Breast epithelium (tissue), 4 donors: ENCODE measurements at regions not wholly inside any gene's neighbourhood (a gene's known extent, or its start where the extent isn't known, plus 50 kb on each side); places are given as distances from the start of the nearest gene placed in this dataset.
A peak's percentile ranks its signal among the peaks of the same experiment; 100 is the strongest.

Source experiments
- DNase-seq, 2 donors: peaks; one replicate each; pipeline ENCODE4 v3.0.0-alpha.2; 2019; ENCODE audit warnings: low spot score in 2 of 2
- H3K27ac ChIP-seq, 2 donors: fragments of 200-600 bp; sonication (generic) in 1 of 2; one replicate each; pipeline ENCODE4 v1.5.1; 2016 to 2019; ENCODE audit warnings: mild to moderate bottlenecking in 1 of 2
- H3K27me3 ChIP-seq, 2 donors: fragments of 200-600 bp; sonication (generic) in 1 of 2; one replicate each; pipeline versions ENCODE4 v1.5.1 to v1.6.0; 2017 to 2019; ENCODE audit warnings: control low read depth in 1 of 2, mild to moderate bottlenecking in 1 of 2
- H3K36me3 ChIP-seq: fragments of 200-600 bp; one replicate; pipeline ENCODE4 v1.5.1; 2019
- H3K4me1 ChIP-seq, 2 donors: fragments of 200-600 bp; sonication (generic); one replicate each; pipeline ENCODE4 v1.5.1; 2016 to 2019; ENCODE audit warnings: control low read depth in 1 of 2
- H3K4me3 ChIP-seq, 3 donors: fragments of 200-600 bp; sonication (generic); 1 replicate in 2 of 3; 2 replicates in 1 of 3; pipeline ENCODE4 v1.5.1; 2016 to 2019; ENCODE audit warnings: mild to moderate bottlenecking in 3 of 3, moderate library complexity in 2 of 3
- H3K9me3 ChIP-seq, 2 donors: fragments of 200-600 bp; sonication (generic) in 1 of 2; one replicate each; pipeline ENCODE4 v1.5.1; 2016 to 2019; ENCODE audit warnings: control low read depth in 1 of 2
- POLR2A ChIP-seq: fragments of 450-650 bp; IDR thresholded peaks from one replicate; pipeline ENCODE4 v1.6.1; 2016; ENCODE audit warnings: antibody characterized with exemption, mild to moderate bottlenecking, moderate library complexity
- POLR2AphosphoS5 ChIP-seq, 3 donors: sonication (generic); formaldehyde crosslinking; IDR thresholded peaks; one replicate each; pipeline ENCODE4 v1.6.1; 2017; ENCODE audit warnings: antibody characterized with exemption in 3 of 3
- intact Hi-C: fragments of 100-400 bp; cut with DNase I; formaldehyde crosslinking; loops from one replicate; pipeline ENCODE4 v1.15.1; 2023; ENCODE audit warnings: low total_unique reads
- TF ChIP-seq, protein P1 (sequence below), 3 donors: fragments of 450-650 bp; IDR thresholded peaks; one replicate each; pipeline ENCODE4 v1.5.1; 2016 to 2017; ENCODE audit warnings: antibody characterized with exemption in 3 of 3, mild to moderate bottlenecking in 3 of 3, moderate library complexity in 3 of 3

DNA sequence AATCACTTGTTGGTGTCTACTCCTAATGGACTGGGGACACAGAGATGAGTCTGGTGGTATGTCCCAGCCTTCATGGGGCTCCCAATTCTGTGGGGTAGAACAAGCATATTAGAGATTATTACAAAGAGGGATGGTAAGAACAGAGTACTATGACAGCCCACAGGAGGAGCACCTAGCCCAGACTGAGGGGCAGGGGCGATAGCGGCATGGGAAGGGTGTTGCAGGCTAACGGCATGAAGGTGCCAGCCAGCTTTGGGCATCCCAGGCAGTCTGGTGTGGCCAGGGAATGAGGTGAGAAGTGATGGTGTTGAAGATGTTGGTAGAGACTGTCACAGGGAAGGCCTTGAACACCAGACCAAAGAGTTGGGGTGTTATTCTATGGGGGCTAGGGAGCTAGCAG, 280.0 kb downstream of the RPS24 start:
- Histone ChIP-seq H3K4me1 (peaks cover 0 to 3% of the 10 kb centered on the region in 2 donors), H3K27me3 (no peaks in the 10 kb centered on the region), H3K9me3 (no peaks in the 10 kb centered on the region), H3K36me3 (no peaks in the 10 kb centered on the region), H3K27ac (no peak overlapping the region), H3K4me3 (no peak overlapping the region)
- TF ChIP-seq POLR2AphosphoS5 (IDR thresholded peaks at IDR 0.05) (no peak), POLR2A (no peak)
- TF ChIP-seq, protein P1, sequence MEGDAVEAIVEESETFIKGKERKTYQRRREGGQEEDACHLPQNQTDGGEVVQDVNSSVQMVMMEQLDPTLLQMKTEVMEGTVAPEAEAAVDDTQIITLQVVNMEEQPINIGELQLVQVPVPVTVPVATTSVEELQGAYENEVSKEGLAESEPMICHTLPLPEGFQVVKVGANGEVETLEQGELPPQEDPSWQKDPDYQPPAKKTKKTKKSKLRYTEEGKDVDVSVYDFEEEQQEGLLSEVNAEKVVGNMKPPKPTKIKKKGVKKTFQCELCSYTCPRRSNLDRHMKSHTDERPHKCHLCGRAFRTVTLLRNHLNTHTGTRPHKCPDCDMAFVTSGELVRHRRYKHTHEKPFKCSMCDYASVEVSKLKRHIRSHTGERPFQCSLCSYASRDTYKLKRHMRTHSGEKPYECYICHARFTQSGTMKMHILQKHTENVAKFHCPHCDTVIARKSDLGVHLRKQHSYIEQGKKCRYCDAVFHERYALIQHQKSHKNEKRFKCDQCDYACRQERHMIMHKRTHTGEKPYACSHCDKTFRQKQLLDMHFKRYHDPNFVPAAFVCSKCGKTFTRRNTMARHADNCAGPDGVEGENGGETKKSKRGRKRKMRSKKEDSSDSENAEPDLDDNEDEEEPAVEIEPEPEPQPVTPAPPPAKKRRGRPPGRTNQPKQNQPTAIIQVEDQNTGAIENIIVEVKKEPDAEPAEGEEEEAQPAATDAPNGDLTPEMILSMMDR (IDR thresholded peaks at IDR 0.05): no peak
- intact Hi-C loops: no loop called here
- no peak for DNase-seq

DNA sequence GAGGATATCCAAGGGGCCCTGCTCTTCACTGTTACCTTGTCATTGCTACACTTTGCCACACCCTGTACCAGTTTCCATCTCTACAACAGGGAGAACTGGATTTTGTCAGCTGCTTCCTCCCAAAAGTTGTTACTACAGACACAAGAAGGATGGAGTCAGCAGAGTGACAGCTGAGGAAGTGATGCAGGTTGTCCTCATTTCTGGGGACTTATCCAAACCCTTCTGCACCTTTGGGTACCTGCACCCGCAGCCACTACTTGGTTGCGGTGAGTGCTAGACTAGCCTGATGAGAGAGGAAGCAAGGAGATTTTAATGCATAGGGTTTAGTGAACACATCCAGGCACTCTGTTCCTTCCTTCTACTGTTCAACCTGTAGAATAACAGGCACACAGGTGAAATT, 281.0 kb downstream of the RPS24 start:
- H3K4me3 ChIP-seq: no peak overlapping the region
- no peaks in the 10 kb centered on the region for H3K27me3 ChIP-seq
- no peak overlapping the region for H3K27ac ChIP-seq
- no peak for DNase-seq
- peaks cover 0 to 3% of the 10 kb centered on the region in 2 donors for H3K4me1 ChIP-seq
- H3K36me3 ChIP-seq: no peaks in the 10 kb centered on the region
- TF ChIP-seq POLR2AphosphoS5 (IDR thresholded peaks at IDR 0.05): no peak
- TF ChIP-seq, protein P1 (IDR thresholded peaks at IDR 0.05): no peak
- TF ChIP-seq POLR2A: no peak
- H3K9me3 ChIP-seq: no peaks in the 10 kb centered on the region
- intact Hi-C loops: no loop called here

DNA sequence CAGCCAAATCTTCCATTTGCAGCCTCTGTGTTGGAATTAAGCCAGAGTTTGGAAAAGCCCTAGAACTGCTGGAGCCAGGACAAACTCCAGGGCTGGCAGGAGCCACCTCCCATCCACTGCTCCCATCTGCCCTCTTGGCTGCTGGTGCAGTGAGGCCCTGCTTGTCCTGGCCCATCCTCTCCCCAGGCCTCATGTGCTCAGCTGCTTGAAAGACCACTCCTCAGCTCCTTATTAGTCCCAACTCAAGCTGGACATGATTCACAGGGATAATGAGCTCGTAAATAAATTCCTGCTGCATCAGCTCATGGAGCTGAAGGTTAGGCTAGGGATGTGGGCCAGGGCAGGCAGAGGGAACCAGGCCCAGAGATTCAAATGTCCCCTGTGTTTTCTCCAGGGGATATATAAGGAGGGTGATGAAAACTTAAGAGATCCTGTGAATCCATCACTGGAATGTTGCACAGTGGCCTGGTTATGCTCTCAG, 282.8 kb downstream of the RPS24 start:
- H3K27me3 ChIP-seq: no peaks in the 10 kb centered on the region
- intact Hi-C loops: no loop called here
- no peaks in the 10 kb centered on the region for H3K9me3 ChIP-seq
- H3K27ac ChIP-seq: peak overlapping the region in 1 of 2 donors; percentile 7
- H3K36me3 ChIP-seq: no peaks in the 10 kb centered on the region
- H3K4me1 ChIP-seq: peaks cover 0 to 3% of the 10 kb centered on the region in 2 donors
- DNase-seq: peak in 1 of 2 donors; percentile 12
- H3K4me3 ChIP-seq: no peak overlapping the region
- TF ChIP-seq, protein P1 (IDR thresholded peaks at IDR 0.05): no peak
- no peak for TF ChIP-seq POLR2AphosphoS5 (IDR thresholded peaks at IDR 0.05)
- TF ChIP-seq POLR2A: no peak

DNA sequence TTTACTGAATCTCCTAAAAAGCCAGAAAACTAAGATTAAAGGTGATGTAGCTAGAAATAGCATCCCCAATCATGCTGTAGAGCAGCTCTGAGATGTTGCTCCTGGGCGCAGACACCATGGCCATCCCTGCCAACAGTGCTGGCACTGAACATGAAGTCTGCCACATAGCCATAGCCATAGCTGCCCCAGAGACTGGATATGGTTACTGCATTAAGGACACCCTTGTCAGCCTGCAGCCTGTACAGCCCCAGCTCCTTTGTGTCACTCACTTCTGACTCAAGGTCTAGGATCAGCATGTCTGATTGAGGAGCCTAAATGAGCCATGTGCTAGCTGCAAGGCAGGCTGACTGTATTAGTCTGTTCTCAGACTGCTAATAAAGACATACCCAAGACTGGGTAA, 284.6 kb downstream of the RPS24 start:
- no peaks in the 10 kb centered on the region for H3K9me3 ChIP-seq
- no peaks in the 10 kb centered on the region for H3K27me3 ChIP-seq
- intact Hi-C loops: no loop called here
- no peak overlapping the region for H3K4me3 ChIP-seq
- H3K36me3 ChIP-seq: no peaks in the 10 kb centered on the region
- peaks cover 0 to 3% of the 10 kb centered on the region in 2 donors for H3K4me1 ChIP-seq
- no peak overlapping the region for H3K27ac ChIP-seq
- no peak for TF ChIP-seq POLR2AphosphoS5 (IDR thresholded peaks at IDR 0.05)
- TF ChIP-seq, protein P1 (IDR thresholded peaks at IDR 0.05): no peak
- TF ChIP-seq POLR2A: no peak
- no peak for DNase-seq

DNA sequence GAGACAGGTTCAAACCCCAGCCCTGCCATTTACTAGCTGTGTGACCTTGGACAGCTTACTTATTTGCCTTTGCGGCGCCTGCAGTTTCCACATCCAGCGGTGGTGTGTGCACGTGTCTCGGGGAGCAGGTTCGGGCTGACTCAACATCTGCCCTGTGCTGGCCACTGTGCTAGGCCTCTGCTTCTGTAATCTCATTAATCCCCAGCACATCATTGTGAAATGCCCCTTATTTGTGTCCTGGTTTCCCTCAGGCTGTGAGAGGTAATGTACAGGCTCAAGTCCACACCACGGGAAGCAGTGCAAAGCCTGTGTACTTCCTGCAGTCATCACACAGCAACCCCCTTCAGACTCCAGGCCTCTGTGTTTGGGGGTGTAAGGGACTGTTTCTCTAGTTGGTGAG, 285.7 kb downstream of the RPS24 start:
- Histone ChIP-seq H3K27me3 (no peaks in the 10 kb centered on the region), H3K4me1 (peaks cover 0 to 3% of the 10 kb centered on the region in 2 donors), H3K27ac (no peak overlapping the region), H3K9me3 (no peaks in the 10 kb centered on the region), H3K36me3 (no peaks in the 10 kb centered on the region), H3K4me3 (no peak overlapping the region)
- DNase-seq: no peak
- intact Hi-C loops: loop anchor here (1.0 kb wide), 1 partner anchor 37 kb away; no protein-coding TSS in a partner anchor
- TF ChIP-seq POLR2A (no peak), POLR2AphosphoS5 (IDR thresholded peaks at IDR 0.05) (no peak)
- TF ChIP-seq, protein P1 (IDR thresholded peaks at IDR 0.05): no peak
